Thyroid gland (tissue), 4 donors: ENCODE measurements at regions not wholly inside any gene's neighbourhood (a gene's known extent, or its start where the extent isn't known, plus 50 kb on each side); places are given as distances from the start of the nearest gene placed in this dataset.

Experiments
- CTCF ChIP-seq, 6 experiments: fragments of 200-600 bp in 3 of 6; fragments of 450-650 bp in 3 of 6; sonication (generic) in 3 of 6; IDR thresholded peaks; one replicate each; pipeline ENCODE4 v1.5.1; 2016 to 2019; ENCODE audit warnings: antibody characterized with exemption in 6 of 6, mild to moderate bottlenecking in 2 of 6, inconsistent platforms in 1 of 6, moderate library complexity in 1 of 6
- POLR2A ChIP-seq, 2 donors: fragments of 450-650 bp; IDR thresholded peaks; one replicate each; pipeline ENCODE4 v1.6.1; 2017; ENCODE audit warnings: antibody characterized with exemption in 2 of 2, mild to moderate bottlenecking in 2 of 2, moderate library complexity in 1 of 2

GRCh38 chr13:72194523-72194922 lies 327.5 kb upstream of the DACH1 start:
- TF ChIP-seq POLR2A (IDR thresholded peaks at IDR 0.05) (no peak), CTCF (IDR thresholded peaks at IDR 0.05) (no peak)
